ENCODE measurements at regions not wholly inside any gene's neighbourhood (a gene's known extent, or its start where the extent isn't known, plus 50 kb on each side); places are given as distances from the start of the nearest gene placed in this dataset.

DNA sequence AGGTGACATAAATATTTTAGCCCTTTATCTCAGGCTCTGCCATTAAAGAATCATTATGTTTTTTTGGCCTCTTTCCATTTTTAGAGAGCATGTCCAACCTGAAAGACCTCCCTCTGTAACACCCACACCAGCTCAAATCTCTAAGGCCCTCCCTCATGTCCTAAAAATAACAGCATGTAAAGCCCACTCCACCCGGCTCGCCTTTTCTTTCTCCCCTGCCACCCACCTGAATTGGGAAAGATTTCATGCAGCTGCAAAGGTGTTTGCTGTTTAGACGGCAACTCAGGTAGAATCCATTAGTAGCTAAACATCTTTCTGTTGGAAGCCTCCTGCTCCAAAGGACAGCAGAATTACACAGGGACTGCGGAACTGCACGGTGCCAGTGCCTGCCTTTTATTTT lies 79.9 kb downstream of the DMRTA2 start:
- H3K36me3 ChIP-seq, result no peaks in the 10 kb centered on the region
- no peak overlapping the region for H3K27ac ChIP-seq
- H3K27me3 ChIP-seq, result peaks cover 59% of the 10 kb centered on the region
- no peak for TF ChIP-seq POLR2A (IDR thresholded peaks at IDR 0.05)
- no peak for TF ChIP-seq CTCF (IDR thresholded peaks at IDR 0.05)
- no peak for TF ChIP-seq POLR2AphosphoS5 (IDR thresholded peaks at IDR 0.05)
- TF ChIP-seq EP300 (IDR thresholded peaks at IDR 0.05), result no peak
- no peaks in the 10 kb centered on the region for H3K9me3 ChIP-seq
- no peak for DNase-seq (ENCODE audit: low spot score in 2 of 2)
- 76% methylated on average over 5 of the region's 5 CpGs for WGBS
- no peaks in the 10 kb centered on the region for H3K4me1 ChIP-seq
- no peak overlapping the region for H3K4me3 ChIP-seq

GRCh38 chr1:50342525-50342924 lies 80.7 kb downstream of the DMRTA2 start:
- H3K4me3 ChIP-seq, result no peak overlapping the region
- no peaks in the 10 kb centered on the region for H3K4me1 ChIP-seq
- no peak for DNase-seq (ENCODE audit: low spot score in 2 of 2)
- H3K27ac ChIP-seq, result no peak overlapping the region
- TF ChIP-seq CTCF (IDR thresholded peaks at IDR 0.05) (no peak), EP300 (IDR thresholded peaks at IDR 0.05) (no peak), POLR2AphosphoS5 (IDR thresholded peaks at IDR 0.05) (no peak), POLR2A (IDR thresholded peaks at IDR 0.05) (no peak)
- no peaks in the 10 kb centered on the region for H3K36me3 ChIP-seq
- no peaks in the 10 kb centered on the region for H3K9me3 ChIP-seq
- peaks cover 60% of the 10 kb centered on the region for H3K27me3 ChIP-seq

- Histone ChIP-seq H3K4me3 (no peak overlapping the region), H3K27me3 (peaks cover 34% of the 10 kb centered on the region), H3K36me3 (no peaks in the 10 kb centered on the region), H3K9me3 (no peaks in the 10 kb centered on the region), H3K27ac (no peak overlapping the region), H3K4me1 (peaks cover 12% of the 10 kb centered on the region)
- no peak for DNase-seq (ENCODE audit: low spot score in 2 of 2)
- WGBS, result 78% methylated on average over 4 of the region's 5 CpGs
- no peak for TF ChIP-seq POLR2AphosphoS5 (IDR thresholded peaks at IDR 0.05)
- TF ChIP-seq CTCF (IDR thresholded peaks at IDR 0.05), result no peak
- TF ChIP-seq POLR2A (IDR thresholded peaks at IDR 0.05), result no peak
- no peak for TF ChIP-seq EP300 (IDR thresholded peaks at IDR 0.05)
Observed at GRCh38 chr1:50335036-50335435, 88.2 kb downstream of the DMRTA2 start.

- Histone ChIP-seq H3K4me1 (peaks cover 12% of the 10 kb centered on the region), H3K27ac (no peak overlapping the region), H3K36me3 (no peaks in the 10 kb centered on the region), H3K4me3 (peak overlapping the region; percentile 57), H3K9me3 (no peaks in the 10 kb centered on the region), H3K27me3 (peaks cover 36% of the 10 kb centered on the region)
- TF ChIP-seq POLR2AphosphoS5 (IDR thresholded peaks at IDR 0.05), result no peak
- peak in 1 of 2 donors; percentile 59 for TF ChIP-seq CTCF (IDR thresholded peaks at IDR 0.05)
- TF ChIP-seq POLR2A (IDR thresholded peaks at IDR 0.05), result no peak
- no peak for TF ChIP-seq EP300 (IDR thresholded peaks at IDR 0.05)
- 20% methylated on average over 1 of the region's 37 CpGs for WGBS
- DNase-seq (ENCODE audit: low spot score in 2 of 2), result no peak
Observed at GRCh38 chr1:50333595-50333974, 89.7 kb downstream of the DMRTA2 start.

DNA sequence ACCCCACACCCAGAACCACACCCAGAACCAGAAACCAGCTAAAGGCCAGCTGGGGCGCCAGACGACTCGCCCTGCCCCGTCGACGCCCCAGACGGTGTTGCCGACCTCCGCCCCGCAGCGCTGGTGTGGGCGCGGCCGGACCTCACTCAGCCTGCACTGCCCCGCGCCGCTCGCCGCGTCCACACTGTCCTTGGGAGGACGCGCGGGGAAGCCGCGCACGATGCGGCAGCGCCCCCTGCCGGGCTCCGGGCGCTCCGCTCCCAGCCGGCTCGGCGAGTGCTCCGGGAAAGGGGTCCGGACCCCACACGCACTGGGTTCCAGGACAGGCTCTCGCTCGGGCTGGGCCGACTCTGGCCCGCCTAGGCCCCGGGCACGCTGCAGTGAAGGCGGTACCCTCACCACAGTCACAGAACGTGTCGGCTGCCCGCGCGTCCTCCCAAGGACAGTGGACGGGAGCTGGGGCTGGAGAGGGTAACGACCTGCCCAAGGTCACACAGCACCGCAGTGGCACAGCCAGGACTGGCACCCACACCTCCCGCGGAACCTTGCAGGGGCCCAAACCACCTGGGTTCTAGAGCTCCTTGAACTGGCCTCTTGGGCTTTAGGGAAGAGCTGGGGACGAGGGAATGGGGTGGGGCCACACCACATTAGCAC lies 90.2 kb downstream of the DMRTA2 start:
- H3K4me1 ChIP-seq, result peaks cover 12% of the 10 kb centered on the region
- TF ChIP-seq CTCF (IDR thresholded peaks at IDR 0.05) (peak; percentile 61 to 93), POLR2A (IDR thresholded peaks at IDR 0.05) (no peak), POLR2AphosphoS5 (IDR thresholded peaks at IDR 0.05) (no peak), EP300 (IDR thresholded peaks at IDR 0.05) (no peak)
- no peak for DNase-seq (ENCODE audit: low spot score in 2 of 2)
- H3K36me3 ChIP-seq, result no peaks in the 10 kb centered on the region
- no peaks in the 10 kb centered on the region for H3K9me3 ChIP-seq
- no peak overlapping the region for H3K27ac ChIP-seq
- peak overlapping the region; percentile 57 for H3K4me3 ChIP-seq
- peaks cover 36% of the 10 kb centered on the region for H3K27me3 ChIP-seq
- WGBS, result 0% methylated on average over 4 of the region's 56 CpGs

Measured in suprapubic skin (tissue), 4 donors.